GM10266 (cell line): ENCODE measurements at regions not wholly inside any gene's neighbourhood (a gene's known extent, or its start where the extent isn't known, plus 50 kb on each side); places are given as distances from the start of the nearest gene placed in this dataset.

Source experiments
- DNase-seq: peaks from one replicate; pipeline ENCODE4 v3.0.0; 2012; ENCODE audit errors: extremely low spot score
- TF ChIP-seq, protein P1 (sequence below): IDR thresholded peaks from 2 replicates; pipeline ENCODE4 v1.5.1; 2012; ENCODE audit warnings: mild to moderate bottlenecking, low read depth; ENCODE audit not compliant: control insufficient read depth, insufficient read depth; ENCODE audit errors: missing control alignments

DNA sequence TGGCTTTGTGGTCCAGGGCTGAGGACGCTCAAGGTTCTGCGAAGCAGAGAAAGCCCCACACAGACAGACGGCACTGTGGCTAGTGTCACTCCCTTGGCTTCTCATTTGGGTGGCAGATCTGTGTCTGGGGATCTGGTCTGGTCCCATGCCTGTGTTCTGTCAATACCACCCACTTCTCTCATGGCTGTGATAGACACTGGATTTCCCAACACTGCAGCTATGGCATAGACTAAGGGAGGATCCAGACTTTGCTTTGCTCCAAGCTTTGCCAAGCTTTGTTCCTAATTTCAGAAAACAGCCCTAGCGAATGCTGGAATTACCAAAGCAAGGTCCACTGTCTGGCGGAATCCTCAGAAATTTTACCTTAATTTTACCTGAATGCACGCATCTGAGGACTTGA, 62.1 kb downstream of the GADD45G start:
- TF ChIP-seq, protein P1, sequence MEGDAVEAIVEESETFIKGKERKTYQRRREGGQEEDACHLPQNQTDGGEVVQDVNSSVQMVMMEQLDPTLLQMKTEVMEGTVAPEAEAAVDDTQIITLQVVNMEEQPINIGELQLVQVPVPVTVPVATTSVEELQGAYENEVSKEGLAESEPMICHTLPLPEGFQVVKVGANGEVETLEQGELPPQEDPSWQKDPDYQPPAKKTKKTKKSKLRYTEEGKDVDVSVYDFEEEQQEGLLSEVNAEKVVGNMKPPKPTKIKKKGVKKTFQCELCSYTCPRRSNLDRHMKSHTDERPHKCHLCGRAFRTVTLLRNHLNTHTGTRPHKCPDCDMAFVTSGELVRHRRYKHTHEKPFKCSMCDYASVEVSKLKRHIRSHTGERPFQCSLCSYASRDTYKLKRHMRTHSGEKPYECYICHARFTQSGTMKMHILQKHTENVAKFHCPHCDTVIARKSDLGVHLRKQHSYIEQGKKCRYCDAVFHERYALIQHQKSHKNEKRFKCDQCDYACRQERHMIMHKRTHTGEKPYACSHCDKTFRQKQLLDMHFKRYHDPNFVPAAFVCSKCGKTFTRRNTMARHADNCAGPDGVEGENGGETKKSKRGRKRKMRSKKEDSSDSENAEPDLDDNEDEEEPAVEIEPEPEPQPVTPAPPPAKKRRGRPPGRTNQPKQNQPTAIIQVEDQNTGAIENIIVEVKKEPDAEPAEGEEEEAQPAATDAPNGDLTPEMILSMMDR = no peak
- DNase-seq = no peak

DNA sequence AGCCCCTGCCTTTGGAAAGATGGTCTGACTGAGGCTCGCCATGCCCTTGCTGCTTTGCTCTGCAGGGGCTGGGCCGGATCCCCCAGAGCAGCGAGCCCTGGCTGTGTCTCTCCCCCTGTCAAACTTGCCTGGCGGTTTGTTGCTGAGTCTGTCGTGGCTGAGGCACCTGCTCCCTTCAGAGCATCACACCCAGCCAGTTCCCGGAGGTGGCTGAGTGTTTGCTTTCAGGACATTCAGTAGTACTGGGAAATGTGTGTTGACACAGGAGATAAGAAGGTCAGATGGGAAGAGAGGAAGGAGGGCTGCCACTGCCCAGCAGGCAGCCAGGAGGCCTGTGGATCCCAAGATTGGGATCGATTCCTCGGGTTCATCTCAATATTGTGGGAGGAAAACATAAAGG, 62.9 kb downstream of the GADD45G start:
- DNase-seq = no peak
- TF ChIP-seq, protein P1 = no peak

DNA sequence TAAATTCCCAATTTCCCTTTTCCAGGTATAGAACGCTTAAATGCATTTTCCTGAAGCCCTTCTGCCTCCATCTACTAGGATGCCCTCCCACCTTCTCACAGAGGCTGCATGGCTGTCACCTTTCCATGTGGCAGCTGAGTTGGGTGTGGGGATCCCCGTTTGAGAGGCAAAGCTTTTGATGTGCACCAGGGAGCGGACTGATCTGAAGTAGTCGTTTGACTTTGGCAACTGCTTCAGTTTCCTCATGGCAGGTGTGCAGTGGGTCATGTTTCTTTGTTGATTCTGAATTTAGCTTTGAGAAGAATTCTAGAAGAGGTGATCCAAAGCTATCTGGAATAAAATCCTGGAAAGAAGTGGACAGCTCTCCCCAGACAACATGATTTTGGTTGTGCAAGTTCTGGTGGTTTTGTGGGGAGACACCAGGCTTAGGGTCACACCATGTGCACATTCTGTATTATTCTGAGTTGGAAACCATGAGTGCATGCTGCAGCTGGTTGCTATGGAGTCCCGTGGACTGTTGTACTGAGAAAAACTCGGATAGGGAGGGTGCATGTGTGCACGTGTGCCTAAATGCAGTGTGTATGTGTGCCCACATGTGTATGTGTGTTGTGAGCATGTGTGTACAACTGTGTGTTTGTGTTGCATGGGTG, 63.5 kb downstream of the GADD45G start:
- no peak for DNase-seq
- TF ChIP-seq, protein P1 = no peak

DNA sequence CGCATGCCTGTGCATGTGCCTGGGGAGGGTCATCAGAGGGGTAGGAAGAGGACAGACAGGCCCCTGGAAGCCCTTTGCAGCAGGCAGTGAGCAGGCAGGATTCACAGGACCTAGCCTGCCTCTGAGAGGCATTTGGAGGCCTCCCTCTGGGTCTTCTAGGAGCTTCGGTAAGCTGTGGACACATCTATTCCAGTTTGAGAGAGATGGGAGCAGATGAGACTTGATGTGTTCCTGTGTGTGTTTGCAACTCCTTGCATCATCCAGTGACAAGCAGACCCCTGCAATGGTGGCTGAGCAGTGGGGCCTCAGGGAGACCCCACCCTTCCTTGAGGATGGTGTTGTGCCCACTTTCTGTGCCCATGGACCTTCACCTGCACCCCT, 64.0 kb downstream of the GADD45G start:
- TF ChIP-seq, protein P1 = no peak
- no peak for DNase-seq

DNA sequence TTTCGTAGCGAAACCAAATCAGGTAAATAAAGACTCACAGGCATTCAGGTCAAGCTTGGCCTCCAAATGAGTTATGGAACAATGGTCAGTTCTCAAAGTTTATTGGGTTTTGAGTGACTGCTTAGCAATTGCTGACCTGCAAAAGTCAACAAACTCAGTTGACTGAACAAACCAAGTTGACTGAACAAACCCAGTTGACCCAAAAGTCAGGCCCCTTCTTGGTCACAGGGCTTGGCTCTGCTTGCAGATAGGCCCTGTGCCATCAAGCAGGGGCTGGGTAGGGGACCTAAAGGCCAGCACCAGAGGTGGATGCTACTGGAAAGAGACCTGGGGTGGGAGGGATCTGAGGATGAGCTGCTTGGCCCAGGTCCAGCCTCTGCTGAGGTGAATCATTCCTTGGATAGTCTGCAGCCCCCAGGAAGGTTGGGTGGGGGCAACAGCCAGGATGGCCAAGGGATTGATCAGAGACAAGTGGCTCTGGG, 64.6 kb downstream of the GADD45G start:
- no peak for DNase-seq
- TF ChIP-seq, protein P1 = no peak

DNA sequence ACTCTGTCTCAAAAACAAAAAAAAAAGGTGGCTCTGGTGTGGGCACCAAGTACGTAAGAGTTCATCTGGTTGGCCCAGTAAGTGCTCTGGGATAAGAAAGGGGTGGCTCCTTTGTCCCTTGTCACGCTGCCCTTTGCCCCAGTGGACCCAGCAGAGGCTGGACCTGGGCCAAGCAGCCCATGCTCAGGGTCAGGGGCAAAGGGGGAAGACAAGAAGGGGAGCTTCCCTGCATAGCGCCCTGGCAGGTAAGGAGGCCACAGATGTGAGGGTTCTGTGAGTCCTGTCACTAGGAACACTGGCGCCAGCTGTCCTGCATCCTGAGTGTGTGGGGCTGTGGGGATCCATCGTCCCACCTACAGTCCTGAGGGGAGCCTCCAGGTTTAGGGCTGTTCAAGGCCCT, 65.3 kb downstream of the GADD45G start:
- no peak for DNase-seq
- TF ChIP-seq, protein P1 = no peak

DNA sequence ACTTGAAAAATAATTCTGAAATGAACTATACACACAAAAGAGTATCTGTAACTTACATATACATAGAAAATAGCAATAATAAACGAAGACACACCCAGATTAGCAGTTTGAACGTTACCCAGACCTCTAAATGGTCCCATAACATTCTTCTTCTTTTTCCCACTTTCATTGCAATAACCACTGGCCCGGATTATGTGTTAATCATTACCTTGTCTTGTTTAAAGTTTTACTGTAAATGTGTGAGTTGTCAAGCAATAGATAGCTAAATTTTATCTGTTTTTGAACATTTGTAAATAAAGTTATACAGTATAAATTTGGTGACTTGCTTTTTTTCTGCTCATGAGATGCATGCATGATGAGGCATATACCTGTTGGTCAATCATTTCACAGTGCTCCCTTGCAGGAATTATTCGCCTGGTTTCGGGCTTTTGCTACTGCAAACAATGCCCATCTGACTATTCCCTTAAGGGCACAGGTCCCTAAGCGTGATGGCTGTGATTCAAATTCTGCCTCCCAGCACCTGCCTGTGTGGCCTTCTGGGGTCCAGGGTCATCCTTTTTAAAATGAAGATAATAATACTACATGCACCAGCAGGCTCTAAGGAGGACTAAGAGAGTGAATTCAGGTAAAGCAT, 66.1 kb downstream of the GADD45G start:
- TF ChIP-seq, protein P1 = no peak
- no peak for DNase-seq
